Stimulated activated CD8-positive, alpha-beta memory T cell treated with anti-CD3 and anti-CD28 coated beads, Interleukin-4, amount 100 ng/mL, for 48 hours (primary cell): ENCODE measurements at regions not wholly inside any gene's neighbourhood (a gene's known extent, or its start where the extent isn't known, plus 50 kb on each side); places are given as distances from the start of the nearest gene placed in this dataset.

ENCODE experiments used
- DNase-seq: peaks from one replicate; pipeline ENCODE4 v3.0.0-alpha.2; 2020

- DNase-seq = no peak
Observed at GRCh38 chr16:52095471-52095870, 451.5 kb downstream of the TOX3 start.

GRCh38 chr16:52092126-52092525 lies 454.8 kb downstream of the TOX3 start:
- DNase-seq = no peak

GRCh38 chr16:52090080-52090479 lies 456.9 kb downstream of the TOX3 start:
- DNase-seq = no peak

- DNase-seq = no peak
Observed at GRCh38 chr16:52089476-52089875, 457.5 kb downstream of the TOX3 start.

- DNase-seq = no peak
Observed at GRCh38 chr16:52086901-52087300, 460.0 kb downstream of the TOX3 start.

GRCh38 chr16:52078716-52079655 lies 468.0 kb downstream of the TOX3 start:
- no peak for DNase-seq

GRCh38 chr16:52077607-52078006 lies 469.3 kb downstream of the TOX3 start:
- DNase-seq = no peak

GRCh38 chr16:52076801-52077201 lies 470.1 kb downstream of the TOX3 start:
- DNase-seq = no peak

- DNase-seq = no peak
Observed at GRCh38 chr16:52076332-52076731, 470.6 kb downstream of the TOX3 start.

GRCh38 chr16:52074133-52074532 lies 472.8 kb downstream of the TOX3 start:
- no peak for DNase-seq

GRCh38 chr16:52073024-52073423 lies 473.9 kb downstream of the TOX3 start:
- DNase-seq = no peak

GRCh38 chr16:52071101-52071500 lies 475.8 kb downstream of the TOX3 start:
- DNase-seq = no peak

- DNase-seq = no peak
Observed at GRCh38 chr16:52070341-52071057, 476.4 kb downstream of the TOX3 start.

GRCh38 chr16:52069866-52070265 lies 477.1 kb downstream of the TOX3 start:
- no peak for DNase-seq

- no peak for DNase-seq
Observed at GRCh38 chr16:52068447-52069074, 478.4 kb downstream of the TOX3 start.

- no peak for DNase-seq
Observed at GRCh38 chr16:52066962-52067361, 480.0 kb downstream of the TOX3 start.

- DNase-seq = no peak
Observed at GRCh38 chr16:52056259-52056658, 490.7 kb downstream of the TOX3 start.

- DNase-seq = no peak
Observed at GRCh38 chr16:52055381-52055780, 491.6 kb downstream of the TOX3 start.

- no peak for DNase-seq
Observed at GRCh38 chr16:52054326-52054725, 492.6 kb downstream of the TOX3 start.

GRCh38 chr16:52052818-52053217 lies 494.1 kb downstream of the TOX3 start:
- no peak for DNase-seq

- no peak for DNase-seq
Observed at GRCh38 chr16:52051414-52052172, 495.4 kb downstream of the TOX3 start.

GRCh38 chr16:52050418-52050817 lies 496.5 kb downstream of the TOX3 start:
- no peak for DNase-seq

- DNase-seq = no peak
Observed at GRCh38 chr16:52035436-52035835, 511.5 kb downstream of the TOX3 start.
